ENCODE measurements at regions not wholly inside any gene's neighbourhood (a gene's known extent, or its start where the extent isn't known, plus 50 kb on each side); places are given as distances from the start of the nearest gene placed in this dataset.

DNA sequence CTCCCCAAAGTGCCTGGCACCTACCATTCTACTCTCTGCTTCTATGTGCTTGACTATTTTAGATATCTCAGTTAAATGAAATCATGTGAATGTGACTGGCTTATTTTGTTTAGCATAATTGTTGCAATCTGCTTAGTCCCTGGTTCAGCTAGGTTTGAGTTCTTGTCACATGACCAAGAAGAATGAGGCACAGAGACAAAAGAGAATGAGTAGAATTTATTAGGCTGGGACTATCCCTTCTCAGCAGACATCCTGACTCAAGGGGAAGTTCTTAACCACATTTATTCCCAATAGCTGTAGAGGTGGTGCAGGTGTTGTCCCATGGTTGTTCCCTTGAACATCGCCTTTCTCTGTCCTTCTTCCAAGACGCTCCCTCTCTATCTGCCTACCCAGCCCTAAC lies 1485.7 kb downstream of the KCNT2 start:
- TF ChIP-seq, protein P1, sequence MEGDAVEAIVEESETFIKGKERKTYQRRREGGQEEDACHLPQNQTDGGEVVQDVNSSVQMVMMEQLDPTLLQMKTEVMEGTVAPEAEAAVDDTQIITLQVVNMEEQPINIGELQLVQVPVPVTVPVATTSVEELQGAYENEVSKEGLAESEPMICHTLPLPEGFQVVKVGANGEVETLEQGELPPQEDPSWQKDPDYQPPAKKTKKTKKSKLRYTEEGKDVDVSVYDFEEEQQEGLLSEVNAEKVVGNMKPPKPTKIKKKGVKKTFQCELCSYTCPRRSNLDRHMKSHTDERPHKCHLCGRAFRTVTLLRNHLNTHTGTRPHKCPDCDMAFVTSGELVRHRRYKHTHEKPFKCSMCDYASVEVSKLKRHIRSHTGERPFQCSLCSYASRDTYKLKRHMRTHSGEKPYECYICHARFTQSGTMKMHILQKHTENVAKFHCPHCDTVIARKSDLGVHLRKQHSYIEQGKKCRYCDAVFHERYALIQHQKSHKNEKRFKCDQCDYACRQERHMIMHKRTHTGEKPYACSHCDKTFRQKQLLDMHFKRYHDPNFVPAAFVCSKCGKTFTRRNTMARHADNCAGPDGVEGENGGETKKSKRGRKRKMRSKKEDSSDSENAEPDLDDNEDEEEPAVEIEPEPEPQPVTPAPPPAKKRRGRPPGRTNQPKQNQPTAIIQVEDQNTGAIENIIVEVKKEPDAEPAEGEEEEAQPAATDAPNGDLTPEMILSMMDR (IDR thresholded peaks at IDR 0.05; ENCODE audit: low read depth, low read length) = no peak
- no peak for DNase-seq (ENCODE audit: extremely low read depth, low read depth)

DNA sequence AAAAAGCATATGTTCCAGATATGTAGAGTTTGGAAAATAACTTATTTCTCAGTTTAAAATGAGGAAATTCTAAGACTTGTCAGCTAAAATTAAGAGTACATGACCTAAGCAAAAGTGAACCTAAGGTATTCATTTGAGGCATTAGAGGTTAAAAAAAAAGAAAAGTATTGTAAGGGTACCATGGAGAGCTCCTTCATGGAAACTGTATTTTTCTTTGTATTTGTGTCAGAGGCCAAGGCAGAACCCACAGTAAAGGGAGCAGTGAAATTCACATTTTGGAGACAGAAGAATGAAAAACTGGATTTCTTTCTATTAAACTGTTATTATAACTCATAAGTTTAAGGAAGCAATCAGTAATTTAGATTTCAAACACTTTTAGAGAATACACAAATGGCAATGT lies 1494.8 kb downstream of the KCNT2 start:
- TF ChIP-seq, protein P1 (IDR thresholded peaks at IDR 0.05; ENCODE audit: low read depth, low read length) = no peak
- no peak for DNase-seq (ENCODE audit: extremely low read depth, low read depth)

DNA sequence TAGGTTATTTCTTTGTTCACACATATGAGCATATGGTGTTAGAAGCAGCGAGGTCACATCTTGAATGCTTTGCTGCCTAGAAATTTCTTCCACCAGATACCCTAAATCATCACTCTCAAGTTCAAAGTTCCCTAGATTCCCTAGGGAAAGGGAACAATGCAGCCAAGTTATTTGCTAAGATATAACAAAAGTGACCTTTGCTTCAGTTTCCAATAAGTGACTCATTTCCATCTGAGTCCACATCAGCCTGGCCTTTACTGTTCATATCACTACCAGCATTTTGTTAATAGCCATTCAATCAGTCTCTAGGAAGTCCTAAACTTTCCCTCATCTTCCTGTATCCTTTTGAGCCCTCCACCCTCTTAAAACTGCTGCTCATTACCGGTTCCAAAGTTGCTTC lies 1502.5 kb downstream of the KCNT2 start:
- DNase-seq (ENCODE audit: extremely low read depth, low read depth) = no peak
- TF ChIP-seq, protein P1 (IDR thresholded peaks at IDR 0.05; ENCODE audit: low read depth, low read length) = no peak

DNA sequence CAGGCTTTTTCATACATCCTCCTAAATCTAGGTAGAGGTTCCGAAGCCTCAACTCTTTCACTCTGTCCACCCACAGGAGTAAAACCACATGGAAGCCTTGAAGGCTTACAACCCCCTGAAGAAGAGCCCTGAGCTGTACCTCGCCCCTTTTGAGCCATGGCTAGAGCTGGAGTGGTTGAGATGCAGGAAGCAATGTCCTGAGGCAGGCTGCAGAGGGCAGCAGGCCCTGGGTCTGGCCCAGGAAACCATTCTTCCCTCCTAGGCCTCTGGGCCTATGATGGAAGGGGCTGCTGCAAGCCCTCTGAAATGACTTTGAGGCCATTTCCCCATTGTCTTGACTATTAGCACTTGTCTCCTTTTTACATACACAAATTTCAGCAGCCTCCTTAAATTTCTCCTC lies 1503.0 kb downstream of the KCNT2 start:
- TF ChIP-seq, protein P1 (IDR thresholded peaks at IDR 0.05; ENCODE audit: low read depth, low read length) = no peak
- no peak for DNase-seq (ENCODE audit: extremely low read depth, low read depth)

DNA sequence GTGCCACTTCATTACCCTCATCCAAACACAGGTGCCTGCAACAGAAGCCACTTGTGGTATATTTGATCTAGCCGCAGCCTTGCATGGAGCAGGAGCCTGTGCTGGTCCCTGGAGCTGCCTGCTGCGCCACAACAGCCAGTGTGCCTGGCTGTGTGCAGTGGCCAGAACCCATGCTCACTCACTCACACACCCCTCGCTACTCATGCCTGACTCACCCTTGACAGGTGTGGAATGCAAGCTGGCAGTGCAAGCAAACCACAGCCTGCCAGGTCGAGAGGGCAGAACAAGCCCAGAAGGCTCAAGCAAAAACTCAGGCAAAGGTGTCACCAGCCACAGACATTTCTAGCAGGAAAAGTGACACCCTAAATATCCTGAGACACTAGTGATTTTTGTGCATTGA lies 1510.9 kb downstream of the KCNT2 start:
- TF ChIP-seq, protein P1 (IDR thresholded peaks at IDR 0.05; ENCODE audit: low read depth, low read length) = no peak

DNA sequence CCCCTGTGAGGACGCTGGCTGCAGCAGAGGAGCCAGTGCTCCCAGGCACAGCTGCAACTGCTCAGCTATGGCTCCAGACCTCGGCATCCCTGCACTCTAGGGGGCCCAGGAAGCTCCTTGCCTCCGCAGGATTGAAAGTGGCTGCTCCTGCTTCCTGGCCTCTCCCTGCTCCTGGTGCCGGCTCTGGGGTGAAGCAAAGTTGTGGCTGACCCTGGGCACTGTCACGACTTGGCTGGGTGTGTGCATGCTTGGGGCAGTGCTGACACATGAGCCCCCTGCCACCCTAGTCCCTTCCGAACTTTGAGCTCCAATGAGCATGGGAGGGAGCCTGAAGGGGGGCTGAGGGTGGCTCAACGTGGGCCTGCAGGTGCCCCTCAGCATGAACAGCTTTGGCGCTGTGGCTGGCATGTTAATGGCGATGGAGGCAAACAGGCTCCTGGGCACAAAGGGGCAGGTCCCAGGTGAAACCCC lies 1512.2 kb downstream of the KCNT2 start:
- DNase-seq (ENCODE audit: extremely low read depth, low read depth) = no peak
- TF ChIP-seq, protein P1 (IDR thresholded peaks at IDR 0.05; ENCODE audit: low read depth, low read length) = no peak

More for the DNA sequence above, 1510.9 kb downstream of the KCNT2 start:
- DNase-seq (ENCODE audit: extremely low read depth, low read depth) = no peak

DNA sequence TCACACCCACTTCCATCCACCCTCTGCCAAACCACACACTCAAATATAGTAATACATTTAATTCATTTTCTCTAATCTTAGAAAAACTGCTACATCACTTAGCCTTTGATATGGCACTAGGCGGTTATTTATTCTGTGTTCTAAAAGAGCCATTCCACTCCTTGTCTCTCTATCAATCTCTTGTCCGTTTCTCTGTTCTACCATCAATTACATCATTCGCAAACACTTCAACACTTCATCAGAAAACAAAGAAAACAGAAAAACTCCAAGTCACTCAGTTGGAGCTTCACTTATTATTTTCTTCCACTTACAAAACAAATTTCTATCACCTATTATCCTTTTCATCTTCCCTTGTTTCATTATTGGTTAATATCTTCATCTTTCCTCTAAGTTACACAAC lies 1523.0 kb downstream of the KCNT2 start:
- TF ChIP-seq, protein P1 (IDR thresholded peaks at IDR 0.05; ENCODE audit: low read depth, low read length) = no peak
- no peak for DNase-seq (ENCODE audit: extremely low read depth, low read depth)
